ENCODE measurements at regions not wholly inside any gene's neighbourhood (a gene's known extent, or its start where the extent isn't known, plus 50 kb on each side); places are given as distances from the start of the nearest gene placed in this dataset.

- no peak for TF ChIP-seq CTCF (IDR thresholded peaks at IDR 0.05; ENCODE audit: low read length, missing control alignments)
- H3K4me3 ChIP-seq (replicated peaks; ENCODE audit: low read depth, low read length) = no peak overlapping the region
- no peak for DNase-seq (ENCODE audit: low read depth)
These were observed 68.6 kb upstream of the FOXA2 start for GRCh38 chr20:22652681-22653588.

- TF ChIP-seq CTCF (IDR thresholded peaks at IDR 0.05; ENCODE audit: low read length, missing control alignments) = no peak
- H3K4me3 ChIP-seq (replicated peaks; ENCODE audit: low read depth, low read length) = no peak overlapping the region
- no peak for DNase-seq (ENCODE audit: low read depth)
These were observed 69.6 kb upstream of the FOXA2 start for GRCh38 chr20:22653658-22654642.

GRCh38 chr20:22663528-22664025 is 79.2 kb upstream of the FOXA2 start:
- H3K4me3 ChIP-seq (replicated peaks; ENCODE audit: low read depth, low read length) = no peak overlapping the region
- no peak for DNase-seq (ENCODE audit: low read depth)
- no peak for TF ChIP-seq CTCF (IDR thresholded peaks at IDR 0.05; ENCODE audit: low read length, missing control alignments)

GRCh38 chr20:22667198-22667597 is 82.8 kb upstream of the FOXA2 start:
- no peak for DNase-seq (ENCODE audit: low read depth)
- no peak overlapping the region for H3K4me3 ChIP-seq (replicated peaks; ENCODE audit: low read depth, low read length)
- TF ChIP-seq CTCF (IDR thresholded peaks at IDR 0.05; ENCODE audit: low read length, missing control alignments) = no peak

- H3K4me3 ChIP-seq (replicated peaks; ENCODE audit: low read depth, low read length) = no peak overlapping the region
- no peak for DNase-seq (ENCODE audit: low read depth)
- TF ChIP-seq CTCF (IDR thresholded peaks at IDR 0.05; ENCODE audit: low read length, missing control alignments) = no peak
These were observed 87.8 kb upstream of the FOXA2 start for GRCh38 chr20:22672191-22672590.

- TF ChIP-seq CTCF (IDR thresholded peaks at IDR 0.05; ENCODE audit: low read length, missing control alignments) = no peak
- DNase-seq (ENCODE audit: low read depth) = no peak
- H3K4me3 ChIP-seq (replicated peaks; ENCODE audit: low read depth, low read length) = no peak overlapping the region
These were observed 89.1 kb upstream of the FOXA2 start for GRCh38 chr20:22673467-22673866.
